GM12865 (cell line): ENCODE measurements at regions not wholly inside any gene's neighbourhood (a gene's known extent, or its start where the extent isn't known, plus 50 kb on each side); places are given as distances from the start of the nearest gene placed in this dataset.

Source experiments
- DNase-seq: peaks from one replicate; pipeline ENCODE4 v3.0.0; 2010; ENCODE audit warnings: low read depth
- H3K4me3 ChIP-seq: 2 replicates; pipeline ENCODE4 v1.5.1; 2011; ENCODE audit warnings: mild to moderate bottlenecking, low read depth, low read length, control low read depth
- TF ChIP-seq, protein P1 (sequence below): IDR thresholded peaks from 2 replicates; pipeline ENCODE4 v1.5.1; 2011; ENCODE audit warnings: low read length, control low read depth, low read depth, inconsistent platforms; ENCODE audit not compliant: insufficient read depth; ENCODE audit errors: missing control alignments

GRCh38 chr3:95905182-95905581, 909.2 kb upstream of the EPHA6 start:
- TF ChIP-seq, protein P1, sequence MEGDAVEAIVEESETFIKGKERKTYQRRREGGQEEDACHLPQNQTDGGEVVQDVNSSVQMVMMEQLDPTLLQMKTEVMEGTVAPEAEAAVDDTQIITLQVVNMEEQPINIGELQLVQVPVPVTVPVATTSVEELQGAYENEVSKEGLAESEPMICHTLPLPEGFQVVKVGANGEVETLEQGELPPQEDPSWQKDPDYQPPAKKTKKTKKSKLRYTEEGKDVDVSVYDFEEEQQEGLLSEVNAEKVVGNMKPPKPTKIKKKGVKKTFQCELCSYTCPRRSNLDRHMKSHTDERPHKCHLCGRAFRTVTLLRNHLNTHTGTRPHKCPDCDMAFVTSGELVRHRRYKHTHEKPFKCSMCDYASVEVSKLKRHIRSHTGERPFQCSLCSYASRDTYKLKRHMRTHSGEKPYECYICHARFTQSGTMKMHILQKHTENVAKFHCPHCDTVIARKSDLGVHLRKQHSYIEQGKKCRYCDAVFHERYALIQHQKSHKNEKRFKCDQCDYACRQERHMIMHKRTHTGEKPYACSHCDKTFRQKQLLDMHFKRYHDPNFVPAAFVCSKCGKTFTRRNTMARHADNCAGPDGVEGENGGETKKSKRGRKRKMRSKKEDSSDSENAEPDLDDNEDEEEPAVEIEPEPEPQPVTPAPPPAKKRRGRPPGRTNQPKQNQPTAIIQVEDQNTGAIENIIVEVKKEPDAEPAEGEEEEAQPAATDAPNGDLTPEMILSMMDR = no peak
- DNase-seq = no peak
- no peak overlapping the region for H3K4me3 ChIP-seq

DNA sequence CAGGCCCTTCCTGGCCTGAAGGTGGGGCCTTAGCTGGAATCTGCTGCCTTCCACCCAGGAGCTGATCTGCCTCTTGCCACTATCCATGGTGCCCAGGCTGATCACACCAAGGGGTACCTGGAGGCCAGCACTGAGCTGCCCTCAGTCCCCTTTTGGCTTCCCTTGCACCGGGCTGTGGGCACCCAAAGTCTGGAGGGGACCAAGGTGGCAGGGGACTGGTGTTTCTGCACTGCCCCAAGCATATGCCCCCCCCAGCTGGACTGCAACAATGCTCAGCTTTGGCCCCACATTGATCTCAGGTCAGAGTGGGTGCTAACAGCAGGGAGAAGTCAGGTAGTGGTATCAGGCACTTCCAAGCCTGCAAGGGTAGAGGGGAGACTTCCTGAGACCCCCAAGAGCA, 902.6 kb upstream of the EPHA6 start:
- no peak for DNase-seq
- H3K4me3 ChIP-seq = no peak overlapping the region
- TF ChIP-seq, protein P1 = no peak

GRCh38 chr3:95923496-95924210, 890.7 kb upstream of the EPHA6 start:
- H3K4me3 ChIP-seq = no peak overlapping the region
- TF ChIP-seq, protein P1 = no peak
- no peak for DNase-seq

- TF ChIP-seq, protein P1 = no peak
- no peak for DNase-seq
- no peak overlapping the region for H3K4me3 ChIP-seq
These were observed 887.4 kb upstream of the EPHA6 start for GRCh38 chr3:95926904-95927501.

- TF ChIP-seq, protein P1 = no peak
- DNase-seq = no peak
- no peak overlapping the region for H3K4me3 ChIP-seq
These were observed 880.2 kb upstream of the EPHA6 start for GRCh38 chr3:95934181-95934580.

DNA sequence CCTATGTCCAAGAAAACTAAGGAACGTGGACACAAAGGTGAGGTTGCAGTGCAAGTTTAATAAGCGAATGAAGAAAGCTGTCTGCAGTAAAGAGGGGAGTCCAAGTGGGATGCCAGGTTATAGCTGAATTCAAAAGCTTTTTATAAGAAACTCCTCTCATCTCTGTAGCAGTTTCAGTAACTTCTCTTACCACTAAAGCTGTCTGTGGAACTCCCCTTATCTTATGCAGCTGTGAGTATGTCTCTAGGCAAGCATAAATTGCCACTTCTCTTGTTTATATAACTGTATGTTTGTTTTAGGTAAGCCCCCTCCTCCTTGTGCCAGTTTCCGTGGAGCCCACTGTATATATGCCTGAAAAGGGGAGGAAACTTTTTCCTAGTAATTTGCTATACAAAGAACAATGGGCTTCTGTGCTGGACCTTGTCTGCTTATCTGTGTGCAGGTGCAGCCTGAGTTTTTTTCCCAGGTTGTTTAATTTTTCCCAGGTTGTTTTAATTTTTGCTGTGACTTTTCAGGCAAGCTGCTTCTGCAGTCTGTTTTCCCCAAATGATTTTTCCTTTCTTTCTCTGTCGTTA, 875.1 kb upstream of the EPHA6 start:
- H3K4me3 ChIP-seq = no peak overlapping the region
- TF ChIP-seq, protein P1 = no peak
- no peak for DNase-seq
